Erythroblast (primary cell): ENCODE measurements at regions not wholly inside any gene's neighbourhood (a gene's known extent, or its start where the extent isn't known, plus 50 kb on each side); places are given as distances from the start of the nearest gene placed in this dataset.
"Not testable (repeated sequence)": the region's sequence is repeated elsewhere in the genome, so short reads cannot be mapped to it uniquely, and the experiment has no call there.

Source experiments
- DNase-seq, 2 experiments: peaks; one replicate each; lab custom pipeline; 2025; lab: John Stamatoyannopoulos, UW
- GATA1 ChIP-seq: IDR thresholded peaks from 2 replicates; pipeline ENCODE4 v1.6.1; 2011; ENCODE audit warnings: low read depth, mild to moderate bottlenecking, control low read depth, low read length, moderate library complexity
- POLR2A ChIP-seq: IDR thresholded peaks from 2 replicates; pipeline ENCODE4 v1.6.1; 2011; ENCODE audit warnings: mild to moderate bottlenecking, low read length

DNA sequence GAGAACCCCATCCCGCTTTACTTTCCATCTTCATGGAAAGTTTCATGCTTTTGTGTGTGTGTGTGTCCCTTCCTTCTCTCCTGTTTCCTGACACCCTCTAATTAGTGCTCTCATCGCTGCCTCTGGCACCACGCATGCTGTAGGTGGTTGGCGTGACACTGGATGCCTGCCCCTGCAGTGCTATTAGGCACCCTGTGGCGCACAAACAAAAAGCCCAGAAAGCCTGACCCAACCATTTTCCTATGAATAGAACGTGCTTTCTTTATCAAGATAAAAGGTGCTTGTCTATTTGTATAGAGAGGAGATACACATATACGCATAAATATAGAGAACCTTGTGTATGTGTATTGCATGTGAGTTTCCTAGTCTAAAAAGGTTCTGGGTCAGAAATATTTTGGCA lies 120.8 kb upstream of the CDCA7L start:
- TF ChIP-seq GATA1 (no peak), POLR2A (no peak)
- DNase-seq, result no peak

DNA sequence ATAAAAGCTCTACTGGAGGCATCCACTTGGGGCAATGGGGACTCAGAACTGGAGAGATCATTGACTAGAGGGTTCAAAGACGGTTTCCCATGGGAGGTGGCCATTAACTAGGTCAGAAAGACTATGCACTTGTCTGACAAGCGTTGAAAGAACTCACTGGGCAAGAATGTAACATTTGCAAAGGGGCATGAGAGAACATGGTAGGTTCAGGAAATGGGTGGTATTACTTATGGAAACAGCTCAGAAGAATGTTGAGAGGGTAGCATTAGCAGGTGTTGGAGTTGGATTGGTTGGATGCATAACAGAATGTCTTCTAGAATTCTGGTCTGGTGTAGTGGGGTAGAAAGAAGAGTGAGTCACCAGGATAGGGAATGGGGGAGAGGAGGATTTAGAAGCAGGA lies 119.1 kb upstream of the CDCA7L start:
- TF ChIP-seq GATA1, result no peak
- DNase-seq, result no peak

DNA sequence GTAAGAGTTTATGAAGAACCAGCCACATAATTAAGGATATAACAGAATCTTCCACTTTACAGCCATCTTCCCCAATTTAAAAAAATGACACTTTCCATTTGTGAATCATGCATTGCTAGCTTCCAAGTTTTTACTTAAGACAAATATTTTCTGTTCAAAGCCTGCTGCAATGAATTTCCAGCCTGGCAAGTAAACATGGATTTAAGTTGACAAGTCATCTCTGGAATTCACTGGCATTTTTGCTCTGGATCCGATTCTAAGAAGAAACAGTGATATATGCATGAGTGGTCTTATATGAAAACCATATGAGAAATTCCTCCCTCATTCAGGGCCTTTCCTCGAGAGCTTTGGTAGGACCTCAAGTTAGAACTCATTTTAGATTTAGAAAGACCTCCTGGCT lies 116.1 kb upstream of the CDCA7L start:
- TF ChIP-seq POLR2A, result no peak
- no peak for TF ChIP-seq GATA1
- no peak for DNase-seq

DNA sequence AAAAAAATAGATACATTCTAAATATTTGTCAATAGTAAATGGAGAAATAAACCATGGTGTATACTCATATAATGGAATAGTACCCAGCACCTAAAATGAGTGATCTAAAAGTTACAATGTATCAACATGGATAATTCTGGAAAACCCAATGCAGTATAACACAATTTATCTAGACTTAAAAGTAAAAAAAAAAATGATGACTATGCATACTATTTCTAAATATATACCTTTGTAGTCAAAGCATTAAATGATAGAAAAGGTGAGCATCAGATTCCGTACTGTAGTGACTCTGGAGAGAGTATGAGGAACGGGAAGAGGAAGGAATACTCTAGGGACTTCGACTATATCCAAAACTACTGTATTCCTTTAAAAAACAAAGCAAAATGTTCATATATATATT lies 115.2 kb upstream of the CDCA7L start:
- no peak for DNase-seq
- no peak for TF ChIP-seq POLR2A
- no peak for TF ChIP-seq GATA1

DNA sequence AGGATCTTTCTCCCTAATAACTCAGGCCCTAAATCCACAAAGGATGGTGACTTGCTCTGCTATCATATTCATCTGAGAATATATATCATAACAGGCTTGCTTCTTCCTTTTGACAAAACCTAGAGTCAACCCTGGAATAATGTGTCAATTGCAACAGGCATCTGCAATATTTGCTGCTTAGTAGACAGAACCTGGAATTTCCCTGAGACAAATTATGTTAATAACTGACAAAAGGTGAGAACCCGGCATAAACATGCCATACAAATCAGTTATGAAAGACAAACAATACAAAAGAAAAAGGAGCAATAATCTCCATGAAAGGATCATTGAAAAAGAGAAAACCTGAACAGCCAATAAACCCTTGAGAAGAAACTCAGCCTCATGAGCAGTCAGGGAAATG lies 114.5 kb upstream of the CDCA7L start:
- no peak for DNase-seq
- TF ChIP-seq GATA1 (no peak), POLR2A (no peak)

DNA sequence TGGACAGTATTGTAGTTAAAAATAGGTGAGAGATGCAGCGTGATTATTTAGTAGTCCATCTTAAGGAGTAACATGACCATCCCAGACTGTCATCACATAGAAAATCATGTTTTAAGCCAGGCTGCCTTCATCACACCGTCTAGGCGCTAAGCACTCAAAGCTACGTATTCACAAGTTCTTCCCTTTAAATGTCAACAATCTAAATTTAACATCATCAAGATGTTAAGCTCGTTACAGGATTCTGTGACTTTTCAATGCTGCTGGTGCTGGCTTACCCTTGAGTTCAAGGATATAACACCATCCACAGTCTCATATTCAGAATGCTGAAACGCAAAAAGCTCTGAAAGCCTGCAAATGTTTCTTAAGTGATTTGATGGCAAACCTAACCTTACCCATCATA lies 109.5 kb upstream of the CDCA7L start:
- TF ChIP-seq GATA1 (no peak), POLR2A (no peak)
- DNase-seq, result no peak

DNA sequence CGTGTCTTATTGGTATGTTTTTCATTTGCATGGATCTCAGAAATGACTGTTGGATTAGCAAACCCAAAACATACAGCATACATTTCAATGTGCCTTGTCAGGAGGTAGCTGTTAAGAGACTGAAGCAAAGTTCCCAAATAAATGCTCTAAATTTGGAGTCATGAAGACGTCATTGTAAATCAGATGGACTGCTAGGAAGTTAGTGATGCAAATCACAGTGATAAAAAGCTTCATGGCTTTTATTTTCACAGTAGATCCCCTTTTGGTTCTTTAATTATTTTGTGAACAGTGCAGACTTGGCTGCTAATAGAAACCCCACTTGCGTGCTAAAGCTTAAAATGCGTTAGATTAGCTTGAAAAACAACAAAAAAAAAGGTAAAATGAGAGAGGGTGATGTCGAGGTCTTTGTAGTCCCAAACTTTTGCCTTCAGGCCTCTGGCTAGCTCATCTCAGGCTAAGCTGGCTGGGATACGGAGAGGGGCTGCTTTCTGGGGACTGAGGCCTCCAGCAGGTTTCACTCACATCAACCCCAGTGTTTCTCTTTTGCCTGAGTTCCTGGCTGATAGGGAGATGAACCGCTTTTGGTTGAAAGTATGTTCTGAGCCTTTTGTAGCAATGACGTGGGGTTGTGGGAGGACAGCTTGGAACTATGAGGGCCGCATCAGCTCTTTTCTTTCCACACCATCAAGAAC lies 107.1 kb upstream of the CDCA7L start:
- DNase-seq, result no peak
- TF ChIP-seq GATA1 (no peak), POLR2A (no peak)

DNA sequence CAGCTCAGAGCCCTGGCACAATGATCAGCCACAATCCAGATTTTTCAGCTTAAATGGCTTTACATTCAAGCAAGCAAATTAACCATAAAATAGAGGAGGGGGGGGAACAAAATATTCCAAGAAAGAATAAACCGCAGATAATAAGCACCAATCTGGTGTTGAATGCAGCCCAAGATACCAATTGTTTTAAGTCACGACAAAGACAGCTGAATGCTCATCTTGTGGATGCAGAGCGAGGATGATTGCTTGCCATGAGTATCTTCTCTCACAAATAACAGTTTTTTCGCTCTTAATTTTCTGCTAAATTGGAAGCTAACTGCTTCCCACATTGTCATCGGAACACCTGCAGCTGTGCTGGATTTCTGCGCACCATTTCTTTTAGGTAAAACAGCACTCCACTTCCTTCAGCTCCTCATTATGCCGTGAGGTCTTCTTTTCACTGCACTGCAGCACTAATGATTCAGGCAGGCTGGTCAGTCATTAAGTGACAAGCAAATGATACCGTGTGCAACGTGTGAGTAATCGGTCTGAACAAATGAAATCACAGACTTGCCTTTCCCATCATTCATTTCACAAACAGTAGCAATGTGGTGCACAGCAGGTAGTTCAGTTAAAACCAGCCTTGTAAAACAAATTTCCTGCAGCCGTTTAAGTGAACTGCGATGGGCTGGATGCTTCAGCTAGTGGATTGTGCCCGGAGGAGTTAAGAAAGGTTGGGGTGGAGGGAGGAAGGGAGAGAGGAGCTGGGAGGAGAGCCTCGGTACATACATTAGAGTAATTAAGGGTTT lies 106.4 kb upstream of the CDCA7L start:
- TF ChIP-seq POLR2A (no peak), GATA1 (no peak)
- DNase-seq, result no peak

DNA sequence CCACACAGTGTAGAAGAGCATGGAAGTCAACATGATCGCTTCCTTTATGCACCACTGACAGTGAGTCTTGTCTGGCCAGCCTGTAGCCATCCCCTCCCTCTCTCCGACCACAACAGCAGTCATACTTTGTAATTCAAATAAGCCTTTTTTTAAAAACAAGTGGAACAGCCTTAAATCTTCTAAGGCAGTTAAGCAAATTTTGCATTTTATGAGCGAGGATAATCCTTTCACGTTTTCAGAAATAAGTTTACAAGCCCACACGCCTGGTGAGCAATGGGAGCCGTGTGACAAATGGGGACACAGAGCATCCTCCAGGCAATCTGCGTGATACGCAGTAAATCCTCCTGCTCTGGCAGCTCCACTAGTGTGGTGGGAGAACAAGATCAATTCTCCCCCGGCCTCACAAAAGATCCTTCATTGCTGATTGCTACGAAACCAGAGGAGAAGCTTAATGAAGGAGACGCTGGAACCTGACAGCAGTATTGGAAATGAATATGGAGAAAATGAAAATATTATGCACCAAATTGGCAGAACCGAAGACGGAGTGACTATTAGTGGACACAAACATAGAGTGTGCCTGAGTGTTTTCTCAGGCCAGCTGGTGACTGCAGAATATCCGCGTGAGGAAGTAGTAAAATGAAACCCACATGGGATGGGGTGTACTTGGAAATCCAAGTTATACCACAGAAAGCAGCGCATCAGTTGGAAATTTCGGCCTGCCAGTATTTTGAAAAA lies 104.2 kb upstream of the CDCA7L start:
- DNase-seq, result no peak
- no peak for TF ChIP-seq POLR2A
- TF ChIP-seq GATA1, result no peak

DNA sequence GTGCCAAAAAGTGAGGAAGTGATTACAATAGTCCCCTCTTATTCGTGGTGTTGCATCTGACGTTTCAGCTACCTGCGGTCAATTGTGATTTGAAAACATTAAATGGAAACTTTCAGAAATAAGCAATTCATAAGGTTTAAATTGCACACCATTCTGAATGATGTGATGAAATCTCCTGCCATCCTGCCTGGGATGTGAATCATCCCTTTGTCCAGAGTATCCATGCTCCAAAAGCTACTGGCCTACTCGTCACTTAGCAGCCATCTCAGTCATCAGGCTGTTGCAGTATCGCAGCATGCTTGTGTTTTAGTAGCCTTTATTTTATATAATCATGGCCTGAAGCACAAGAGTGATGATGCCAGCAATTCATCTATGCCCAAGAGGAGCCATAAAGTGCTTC lies 97.7 kb upstream of the CDCA7L start:
- no peak for DNase-seq
- no peak for TF ChIP-seq GATA1
- TF ChIP-seq POLR2A, result no peak

DNA sequence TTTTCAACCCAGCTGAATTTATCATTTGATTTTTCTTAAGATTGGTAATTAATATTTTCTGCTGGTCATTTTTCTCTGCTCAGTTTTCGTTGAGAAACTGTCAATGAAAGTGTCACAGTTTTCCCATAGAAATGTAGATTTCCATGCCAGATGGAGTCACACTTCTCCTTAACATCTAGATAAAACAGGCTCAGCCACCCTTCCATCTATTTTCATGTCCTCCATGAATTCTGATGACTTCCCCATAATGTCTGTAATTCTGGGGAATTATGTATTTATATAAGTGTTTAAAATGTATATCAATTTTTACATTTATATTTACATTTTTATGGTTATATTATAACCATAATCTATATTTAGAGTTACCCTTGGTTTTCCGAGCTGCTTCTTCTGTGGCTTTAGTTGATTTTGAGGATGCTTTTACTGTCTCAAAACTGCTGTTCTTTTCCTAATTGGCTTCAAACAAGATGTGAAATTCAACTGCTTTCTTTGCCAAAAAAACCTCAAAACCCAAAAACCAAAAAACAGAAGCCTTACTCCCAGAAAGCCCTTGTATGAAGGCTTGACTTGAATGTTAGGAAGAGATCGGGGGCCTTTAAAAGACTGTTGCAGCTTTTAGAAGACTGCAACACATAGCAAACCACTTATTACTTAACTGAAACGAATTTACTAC lies 95.4 kb upstream of the CDCA7L start:
- no peak for DNase-seq

DNA sequence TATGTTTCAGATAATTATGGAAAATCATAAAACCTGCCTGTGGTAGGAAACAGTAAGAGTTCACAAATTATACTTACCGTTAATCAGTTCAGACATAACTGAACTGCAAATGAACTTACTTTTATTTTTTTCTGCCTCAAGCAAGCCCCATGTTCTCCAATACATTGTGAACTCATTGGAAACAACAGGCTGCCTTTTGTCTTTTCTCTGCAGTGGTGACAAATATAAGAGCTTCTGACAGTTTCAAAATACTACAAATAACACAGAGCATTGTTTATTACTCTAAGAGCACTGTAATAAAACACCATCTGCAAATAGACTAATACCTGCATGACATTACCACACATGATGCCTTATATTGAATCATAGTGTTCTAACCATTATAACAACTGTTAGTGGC lies 94.0 kb upstream of the CDCA7L start:
- no peak for DNase-seq
- TF ChIP-seq GATA1 (no peak), POLR2A (no peak)

More for the DNA sequence above, 95.4 kb upstream of the CDCA7L start:
- TF ChIP-seq GATA1, result no peak
- TF ChIP-seq POLR2A, result no peak

DNA sequence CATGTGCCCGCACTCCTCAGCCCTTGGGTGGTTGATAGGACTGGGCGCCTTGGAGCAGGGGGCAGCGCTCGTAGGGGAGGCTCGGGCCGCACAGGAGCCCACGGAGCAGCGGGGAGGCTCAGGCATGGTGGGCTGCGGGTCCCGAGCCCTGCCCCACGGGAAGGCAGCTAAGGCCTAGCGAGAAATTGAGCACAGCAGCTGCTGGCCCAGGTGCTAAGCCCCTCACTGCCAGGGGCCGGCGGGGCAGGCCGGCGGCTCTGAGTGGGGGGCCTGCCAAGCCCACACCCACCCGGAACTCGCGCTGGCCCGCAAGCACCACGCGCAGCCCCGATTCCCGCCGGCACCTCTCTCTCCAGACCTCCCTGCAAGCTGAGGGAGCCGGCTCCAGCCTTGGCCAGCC lies 86.7 kb upstream of the CDCA7L start:
- not testable (repeated sequence) for DNase-seq

DNA sequence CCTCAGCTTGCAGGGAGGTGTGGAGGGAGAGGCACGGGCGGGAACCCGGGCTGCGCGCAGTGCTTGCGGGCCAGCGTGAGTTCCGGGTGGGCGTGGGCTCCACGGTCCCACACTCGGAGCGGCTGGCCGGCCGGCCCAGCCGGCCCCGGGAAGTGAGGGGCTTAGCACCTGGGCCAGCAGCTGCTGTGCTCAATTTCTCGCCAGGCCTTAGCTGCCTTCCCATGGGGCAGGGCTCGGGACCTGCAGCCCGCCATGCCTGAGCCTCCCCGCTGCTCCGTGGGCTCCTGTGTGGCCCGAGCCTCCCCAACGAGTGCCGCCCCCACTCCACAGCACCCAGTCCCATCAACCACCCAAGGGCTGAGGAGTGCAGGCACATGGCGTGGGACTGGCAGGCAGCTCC lies 83.0 kb upstream of the CDCA7L start:
- DNase-seq, result not testable (repeated sequence)
